HEK293 (cell line): ENCODE measurements at regions not wholly inside any gene's neighbourhood (a gene's known extent, or its start where the extent isn't known, plus 50 kb on each side); places are given as distances from the start of the nearest gene placed in this dataset.
A peak's percentile ranks its signal among the peaks of the same experiment; 100 is the strongest.

ENCODE experiments used
- ELK4 ChIP-seq: IDR thresholded peaks from 2 replicates; pipeline ENCODE4 v1.6.1; 2011; ENCODE audit warnings: mild to moderate bottlenecking, low read depth, low read length, borderline replicate concordance
- GFI1B ChIP-seq: fragments of 450-650 bp; formaldehyde crosslinking; IDR thresholded peaks from 2 replicates; pipeline ENCODE4 v1.5.1; 2016; ENCODE audit warnings: missing biosample characterization, missing genetic modification characterization
- KLF16 ChIP-seq: fragments of 450-650 bp; formaldehyde crosslinking; IDR thresholded peaks from 2 replicates; pipeline ENCODE4 v1.5.1; 2017; ENCODE audit warnings: missing biosample characterization, missing genetic modification characterization
- OVOL3 ChIP-seq: fragments of 450-650 bp; formaldehyde crosslinking; IDR thresholded peaks from 2 replicates; pipeline ENCODE4 v1.5.1; 2016; ENCODE audit warnings: missing biosample characterization, missing genetic modification characterization
- PRDM6 ChIP-seq: fragments of 450-650 bp; formaldehyde crosslinking; IDR thresholded peaks from 2 replicates; pipeline ENCODE4 v1.5.1; 2017; ENCODE audit warnings: missing biosample characterization, missing genetic modification characterization
- SETDB1 ChIP-seq: IDR thresholded peaks from one replicate; pipeline ENCODE4 v1.6.1; 2017; ENCODE audit warnings: mild to moderate bottlenecking, low read length, moderate library complexity, mixed read lengths; ENCODE audit not compliant: insufficient read length
- SP7 ChIP-seq: fragments of 450-650 bp; formaldehyde crosslinking; IDR thresholded peaks from 2 replicates; pipeline ENCODE4 v1.5.1; 2016; ENCODE audit warnings: missing biosample characterization, missing genetic modification characterization
- YY2 ChIP-seq: fragments of 450-650 bp; formaldehyde crosslinking; IDR thresholded peaks from 2 replicates; pipeline ENCODE4 v1.5.1; 2016; ENCODE audit warnings: missing biosample characterization, missing genetic modification characterization
- ZBTB26 ChIP-seq: fragments of 450-650 bp; formaldehyde crosslinking; optimal IDR thresholded peaks from 2 replicates; pipeline ENCODE3; 2016; ENCODE audit warnings: missing biosample characterization, mild to moderate bottlenecking, missing genetic modification characterization
- ZBTB7A ChIP-seq: fragments of 450-650 bp; formaldehyde crosslinking; IDR thresholded peaks from 2 replicates; pipeline ENCODE4 v1.5.1; 2016; ENCODE audit warnings: low read depth, missing biosample characterization, missing genetic modification characterization
- ZFP69B ChIP-seq: fragments of 450-650 bp; formaldehyde crosslinking; IDR thresholded peaks from 2 replicates; pipeline ENCODE4 v1.5.1; 2016; ENCODE audit warnings: missing biosample characterization, missing genetic modification characterization
- ZNF121 ChIP-seq: fragments of 450-650 bp; formaldehyde crosslinking; IDR thresholded peaks from 2 replicates; pipeline ENCODE4 v1.5.1; 2016; ENCODE audit warnings: missing biosample characterization, missing genetic modification characterization
- ZNF174 ChIP-seq: fragments of 450-650 bp; formaldehyde crosslinking; IDR thresholded peaks from 2 replicates; pipeline ENCODE4 v1.5.0; 2017; ENCODE audit warnings: missing biosample characterization, mild to moderate bottlenecking, missing genetic modification characterization
- ZNF2 ChIP-seq: fragments of 450-650 bp; formaldehyde crosslinking; IDR thresholded peaks from 2 replicates; pipeline ENCODE4 v1.5.1; 2016; ENCODE audit warnings: missing biosample characterization, missing genetic modification characterization
- ZNF23 ChIP-seq: fragments of 450-650 bp; formaldehyde crosslinking; IDR thresholded peaks from 2 replicates; pipeline ENCODE4 v1.5.1; 2016; ENCODE audit warnings: missing biosample characterization, missing genetic modification characterization, borderline replicate concordance
- ZNF350 ChIP-seq: fragments of 450-650 bp; formaldehyde crosslinking; IDR thresholded peaks from 2 replicates; pipeline ENCODE4 v1.5.0; 2017; ENCODE audit warnings: missing biosample characterization, mild to moderate bottlenecking, missing genetic modification characterization
- ZNF404 ChIP-seq: fragments of 450-650 bp; formaldehyde crosslinking; IDR thresholded peaks from 2 replicates; pipeline ENCODE4 v1.5.1; 2017; ENCODE audit warnings: missing biosample characterization, missing genetic modification characterization
- ZNF514 ChIP-seq: fragments of 450-650 bp; formaldehyde crosslinking; IDR thresholded peaks from 2 replicates; pipeline ENCODE4 v1.5.1; 2016; ENCODE audit warnings: missing biosample characterization, missing genetic modification characterization
- ZNF544 ChIP-seq: fragments of 450-650 bp; formaldehyde crosslinking; IDR thresholded peaks from 2 replicates; pipeline ENCODE4 v1.5.0; 2017; ENCODE audit warnings: missing biosample characterization, missing genetic modification characterization
- ZNF555 ChIP-seq: fragments of 450-650 bp; formaldehyde crosslinking; conservative IDR thresholded peaks from 2 replicates; pipeline ENCODE4 v1.5.1; 2017; ENCODE audit warnings: missing biosample characterization, mild to moderate bottlenecking, missing genetic modification characterization, inconsistent platforms
- ZNF560 ChIP-seq: fragments of 450-650 bp; formaldehyde crosslinking; IDR thresholded peaks from 2 replicates; pipeline ENCODE4 v1.5.1; 2017; ENCODE audit warnings: missing biosample characterization, missing genetic modification characterization, borderline replicate concordance
- ZNF580 ChIP-seq: fragments of 450-650 bp; formaldehyde crosslinking; IDR thresholded peaks from 2 replicates; pipeline ENCODE4 v1.5.1; 2016; ENCODE audit warnings: missing biosample characterization, missing genetic modification characterization
- ZNF596 ChIP-seq: fragments of 450-650 bp; IDR thresholded peaks from 2 replicates; pipeline ENCODE4 v1.5.0; 2018; ENCODE audit warnings: missing biosample characterization, mild to moderate bottlenecking, missing genetic modification characterization, moderate library complexity
- ZNF624 ChIP-seq: fragments of 450-650 bp; formaldehyde crosslinking; IDR thresholded peaks from 2 replicates; pipeline ENCODE4 v1.5.1; 2017; ENCODE audit warnings: missing biosample characterization, missing genetic modification characterization
- ZNF658 ChIP-seq: fragments of 450-650 bp; formaldehyde crosslinking; IDR thresholded peaks from 2 replicates; pipeline ENCODE4; 2016; ENCODE audit warnings: missing biosample characterization, missing genetic modification characterization
- ZNF76 ChIP-seq: fragments of 450-650 bp; formaldehyde crosslinking; IDR thresholded peaks from 2 replicates; pipeline ENCODE4; 2016; ENCODE audit warnings: low read depth, missing biosample characterization, missing genetic modification characterization, borderline replicate concordance
- ZNF791 ChIP-seq: fragments of 450-650 bp; formaldehyde crosslinking; IDR thresholded peaks from 2 replicates; pipeline ENCODE4 v1.5.1; 2016; ENCODE audit warnings: missing biosample characterization, missing genetic modification characterization
- ZSCAN16 ChIP-seq: fragments of 450-650 bp; formaldehyde crosslinking; IDR thresholded peaks from 2 replicates; pipeline ENCODE4 v1.5.1; 2016; ENCODE audit warnings: missing biosample characterization, missing genetic modification characterization
- ZSCAN30 ChIP-seq: fragments of 450-650 bp; IDR thresholded peaks from 2 replicates; pipeline ENCODE4 v1.5.1; 2018; ENCODE audit warnings: missing biosample characterization, mild to moderate bottlenecking, missing genetic modification characterization, moderate library complexity
- ZXDB ChIP-seq: fragments of 450-650 bp; formaldehyde crosslinking; IDR thresholded peaks from 2 replicates; pipeline ENCODE4 v1.5.1; 2016; ENCODE audit warnings: missing biosample characterization, missing genetic modification characterization
- TF ChIP-seq, protein P1 (sequence below): fragments of 450-650 bp; formaldehyde crosslinking; IDR thresholded peaks from 2 replicates; pipeline ENCODE4 v1.5.1; 2017; ENCODE audit warnings: missing biosample characterization, missing genetic modification characterization
- TF ChIP-seq, protein P2 (sequence below): fragments of 450-650 bp; formaldehyde crosslinking; IDR thresholded peaks from 2 replicates; pipeline ENCODE4 v1.5.1; 2017; ENCODE audit warnings: missing biosample characterization, mild to moderate bottlenecking, missing genetic modification characterization, moderate library complexity
- TF ChIP-seq, protein P3 (sequence below): fragments of 450-650 bp; formaldehyde crosslinking; IDR thresholded peaks from 2 replicates; pipeline ENCODE4 v1.5.1; 2016; ENCODE audit warnings: missing biosample characterization, missing genetic modification characterization

DNA sequence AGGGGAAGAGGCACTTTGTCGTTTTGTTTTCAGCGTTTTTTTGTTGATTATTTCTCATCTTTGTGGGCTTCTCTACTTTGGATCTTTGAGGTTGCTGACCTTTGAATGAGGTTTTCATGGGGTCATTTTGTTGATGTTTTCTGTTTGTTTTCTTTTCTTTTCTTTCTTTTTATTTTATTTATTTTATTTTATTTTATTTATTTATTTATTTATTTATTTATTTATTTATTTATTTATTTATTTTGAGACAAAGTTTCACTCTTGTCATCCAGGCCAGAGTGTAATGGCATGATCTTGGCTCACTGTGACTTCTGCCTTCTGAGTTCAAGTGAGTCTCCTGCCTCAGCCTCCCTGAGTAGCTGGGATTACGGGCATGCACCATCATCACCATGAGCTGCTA, 946.7 kb downstream of the TLE4 start (continued):
- TF ChIP-seq KLF16 (tag by site-specific recombination) (no peak), ZSCAN16 (tag by site-specific recombination) (no peak), ZFP69B (no peak), YY2 (tag by site-specific recombination) (no peak), ZNF555 (tag by site-specific recombination) (peak; percentile 96), ZNF121 (tag by site-specific recombination) (no peak), ZNF596 (no peak), ZBTB7A (tag by site-specific recombination) (no peak), ZNF2 (tag by site-specific recombination) (no peak), ZSCAN30 (tag by site-specific recombination) (no peak), GFI1B (no peak), ELK4 (no peak), ZNF174 (tag by site-specific recombination) (no peak), ZNF76 (tag by site-specific recombination) (no peak), ZNF791 (tag by site-specific recombination) (no peak), ZBTB26 (tag by site-specific recombination) (no peak), PRDM6 (no peak), ZNF658 (tag by site-specific recombination) (no peak), ZNF560 (tag by site-specific recombination) (peak; percentile 64; the same call in 1 of the 2 replicates), ZNF624 (tag by site-specific recombination) (no peak), ZXDB (tag by site-specific recombination) (peak; percentile 59; the same call in 1 of the 2 replicates), ZNF544 (tag by site-specific recombination) (no peak), SP7 (tag by site-specific recombination) (no peak), ZNF514 (tag by site-specific recombination) (no peak), ZNF350 (no peak), SETDB1 (no peak), ZNF23 (no peak), OVOL3 (no peak), ZNF580 (tag by site-specific recombination) (0 out of 2 replicates have a peak, but pooled peaks have one; percentile 42), ZNF404 (tag by site-specific recombination) (no peak)
- TF ChIP-seq, protein P1, sequence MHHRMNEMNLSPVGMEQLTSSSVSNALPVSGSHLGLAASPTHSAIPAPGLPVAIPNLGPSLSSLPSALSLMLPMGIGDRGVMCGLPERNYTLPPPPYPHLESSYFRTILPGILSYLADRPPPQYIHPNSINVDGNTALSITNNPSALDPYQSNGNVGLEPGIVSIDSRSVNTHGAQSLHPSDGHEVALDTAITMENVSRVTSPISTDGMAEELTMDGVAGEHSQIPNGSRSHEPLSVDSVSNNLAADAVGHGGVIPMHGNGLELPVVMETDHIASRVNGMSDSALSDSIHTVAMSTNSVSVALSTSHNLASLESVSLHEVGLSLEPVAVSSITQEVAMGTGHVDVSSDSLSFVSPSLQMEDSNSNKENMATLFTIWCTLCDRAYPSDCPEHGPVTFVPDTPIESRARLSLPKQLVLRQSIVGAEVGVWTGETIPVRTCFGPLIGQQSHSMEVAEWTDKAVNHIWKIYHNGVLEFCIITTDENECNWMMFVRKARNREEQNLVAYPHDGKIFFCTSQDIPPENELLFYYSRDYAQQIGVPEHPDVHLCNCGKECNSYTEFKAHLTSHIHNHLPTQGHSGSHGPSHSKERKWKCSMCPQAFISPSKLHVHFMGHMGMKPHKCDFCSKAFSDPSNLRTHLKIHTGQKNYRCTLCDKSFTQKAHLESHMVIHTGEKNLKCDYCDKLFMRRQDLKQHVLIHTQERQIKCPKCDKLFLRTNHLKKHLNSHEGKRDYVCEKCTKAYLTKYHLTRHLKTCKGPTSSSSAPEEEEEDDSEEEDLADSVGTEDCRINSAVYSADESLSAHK = no peak
- TF ChIP-seq, protein P2, sequence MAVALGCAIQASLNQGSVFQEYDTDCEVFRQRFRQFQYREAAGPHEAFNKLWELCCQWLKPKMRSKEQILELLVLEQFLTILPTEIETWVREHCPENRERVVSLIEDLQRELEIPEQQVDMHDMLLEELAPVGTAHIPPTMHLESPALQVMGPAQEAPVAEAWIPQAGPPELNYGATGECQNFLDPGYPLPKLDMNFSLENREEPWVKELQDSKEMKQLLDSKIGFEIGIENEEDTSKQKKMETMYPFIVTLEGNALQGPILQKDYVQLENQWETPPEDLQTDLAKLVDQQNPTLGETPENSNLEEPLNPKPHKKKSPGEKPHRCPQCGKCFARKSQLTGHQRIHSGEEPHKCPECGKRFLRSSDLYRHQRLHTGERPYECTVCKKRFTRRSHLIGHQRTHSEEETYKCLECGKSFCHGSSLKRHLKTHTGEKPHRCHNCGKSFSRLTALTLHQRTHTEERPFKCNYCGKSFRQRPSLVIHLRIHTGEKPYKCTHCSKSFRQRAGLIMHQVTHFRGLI (tag by site-specific recombination) = no peak
- TF ChIP-seq, protein P3, sequence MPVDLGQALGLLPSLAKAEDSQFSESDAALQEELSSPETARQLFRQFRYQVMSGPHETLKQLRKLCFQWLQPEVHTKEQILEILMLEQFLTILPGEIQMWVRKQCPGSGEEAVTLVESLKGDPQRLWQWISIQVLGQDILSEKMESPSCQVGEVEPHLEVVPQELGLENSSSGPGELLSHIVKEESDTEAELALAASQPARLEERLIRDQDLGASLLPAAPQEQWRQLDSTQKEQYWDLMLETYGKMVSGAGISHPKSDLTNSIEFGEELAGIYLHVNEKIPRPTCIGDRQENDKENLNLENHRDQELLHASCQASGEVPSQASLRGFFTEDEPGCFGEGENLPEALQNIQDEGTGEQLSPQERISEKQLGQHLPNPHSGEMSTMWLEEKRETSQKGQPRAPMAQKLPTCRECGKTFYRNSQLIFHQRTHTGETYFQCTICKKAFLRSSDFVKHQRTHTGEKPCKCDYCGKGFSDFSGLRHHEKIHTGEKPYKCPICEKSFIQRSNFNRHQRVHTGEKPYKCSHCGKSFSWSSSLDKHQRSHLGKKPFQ (tag by site-specific recombination) = no peak
